ENCODE measurements at regions not wholly inside any gene's neighbourhood (a gene's known extent, or its start where the extent isn't known, plus 50 kb on each side); places are given as distances from the start of the nearest gene placed in this dataset.

DNA sequence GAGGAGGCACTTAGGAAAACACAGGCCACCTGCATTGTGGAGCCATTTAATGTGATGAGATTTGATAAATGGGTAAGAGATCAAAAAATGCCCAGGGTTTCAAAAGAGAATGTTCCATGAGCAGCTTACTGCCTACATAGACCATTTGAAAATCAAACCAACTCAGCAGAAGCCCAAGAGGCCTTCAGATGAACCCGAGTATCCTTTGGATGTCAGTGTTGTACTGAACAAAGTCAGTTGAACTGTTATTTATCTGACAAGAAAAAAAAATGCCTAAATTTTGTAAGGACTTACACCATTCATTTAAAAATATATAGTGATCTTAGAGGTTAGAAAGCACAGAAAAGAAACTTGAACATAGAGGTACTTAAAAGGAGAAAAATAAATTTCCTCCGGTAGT is 381.7 kb downstream of the ZFHX3 start:
- no peak overlapping the region for H3K4me3 ChIP-seq
- DNase-seq, result no peak
- TF ChIP-seq, protein P1, sequence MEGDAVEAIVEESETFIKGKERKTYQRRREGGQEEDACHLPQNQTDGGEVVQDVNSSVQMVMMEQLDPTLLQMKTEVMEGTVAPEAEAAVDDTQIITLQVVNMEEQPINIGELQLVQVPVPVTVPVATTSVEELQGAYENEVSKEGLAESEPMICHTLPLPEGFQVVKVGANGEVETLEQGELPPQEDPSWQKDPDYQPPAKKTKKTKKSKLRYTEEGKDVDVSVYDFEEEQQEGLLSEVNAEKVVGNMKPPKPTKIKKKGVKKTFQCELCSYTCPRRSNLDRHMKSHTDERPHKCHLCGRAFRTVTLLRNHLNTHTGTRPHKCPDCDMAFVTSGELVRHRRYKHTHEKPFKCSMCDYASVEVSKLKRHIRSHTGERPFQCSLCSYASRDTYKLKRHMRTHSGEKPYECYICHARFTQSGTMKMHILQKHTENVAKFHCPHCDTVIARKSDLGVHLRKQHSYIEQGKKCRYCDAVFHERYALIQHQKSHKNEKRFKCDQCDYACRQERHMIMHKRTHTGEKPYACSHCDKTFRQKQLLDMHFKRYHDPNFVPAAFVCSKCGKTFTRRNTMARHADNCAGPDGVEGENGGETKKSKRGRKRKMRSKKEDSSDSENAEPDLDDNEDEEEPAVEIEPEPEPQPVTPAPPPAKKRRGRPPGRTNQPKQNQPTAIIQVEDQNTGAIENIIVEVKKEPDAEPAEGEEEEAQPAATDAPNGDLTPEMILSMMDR (IDR thresholded peaks at IDR 0.05; ENCODE audit: borderline replicate concordance), result no peak
- peaks cover 1% of the 10 kb centered on the region for H3K9me3 ChIP-seq (replicated peaks)
- H3K4me1 ChIP-seq, result peaks cover 20% of the 10 kb centered on the region
- H3K27me3 ChIP-seq (ENCODE audit: low read depth), result no peaks in the 10 kb centered on the region
- H3K36me3 ChIP-seq, result no peaks in the 10 kb centered on the region
- H3K27ac ChIP-seq (replicated peaks), result no peak overlapping the region
- intact Hi-C loops (cut with micrococcal nuclease), result no loop called here

GRCh38 chr16:72665701-72666100 is 382.2 kb downstream of the ZFHX3 start:
- no peaks in the 10 kb centered on the region for H3K27me3 ChIP-seq (ENCODE audit: low read depth)
- peaks cover 20% of the 10 kb centered on the region for H3K4me1 ChIP-seq
- no peaks in the 10 kb centered on the region for H3K36me3 ChIP-seq
- TF ChIP-seq, protein P1 (IDR thresholded peaks at IDR 0.05; ENCODE audit: borderline replicate concordance), result no peak
- H3K9me3 ChIP-seq (replicated peaks), result no peaks in the 10 kb centered on the region
- H3K27ac ChIP-seq (replicated peaks), result no peak overlapping the region
- peak overlapping the region; percentile 82 for H3K4me3 ChIP-seq
- intact Hi-C loops (cut with micrococcal nuclease), result no loop called here
- no peak for DNase-seq

DNA sequence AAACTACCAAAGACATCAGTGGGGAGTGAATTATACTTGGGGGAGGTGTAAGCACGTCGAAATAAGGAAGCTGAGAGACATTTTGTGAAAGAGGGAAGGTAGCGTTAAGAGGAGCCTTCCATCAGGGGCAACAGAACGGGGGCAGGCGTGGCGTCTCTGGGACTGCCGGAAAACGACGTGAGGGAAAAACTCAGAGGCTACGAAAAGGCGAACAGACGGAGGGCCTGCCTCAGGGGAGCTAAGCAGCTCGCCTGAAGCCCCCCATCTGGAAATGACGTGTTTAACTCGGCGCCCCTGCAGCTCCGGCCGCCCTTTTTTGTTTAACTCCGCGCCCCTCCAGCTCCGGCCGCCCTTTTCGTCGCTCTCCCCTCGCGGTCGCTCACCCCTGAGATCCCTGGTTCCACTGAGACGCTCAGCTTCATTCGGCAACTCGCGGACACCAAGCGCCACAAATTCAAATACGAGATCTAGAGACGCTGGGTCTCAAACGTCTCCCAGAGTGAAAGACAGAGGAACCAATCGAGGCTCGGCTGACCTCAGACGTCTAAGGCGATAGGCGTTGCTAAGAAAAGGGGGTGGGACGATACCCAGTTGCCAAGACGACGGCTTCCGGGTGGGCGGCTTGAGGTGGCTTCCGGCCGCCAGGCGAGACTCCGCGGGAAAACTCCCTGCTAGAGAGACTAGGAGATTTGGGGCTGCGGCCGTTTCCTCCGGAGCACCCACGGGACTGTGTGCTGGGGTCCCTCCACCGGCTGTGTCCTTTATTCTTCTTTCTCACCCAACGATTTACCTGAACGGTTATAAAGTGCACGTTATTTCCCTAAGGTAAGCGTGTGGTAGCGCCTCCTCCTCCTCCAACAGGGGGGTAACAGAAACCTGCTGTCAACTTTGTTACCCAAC is 383.2 kb downstream of the ZFHX3 start:
- H3K9me3 ChIP-seq (replicated peaks), result no peaks in the 10 kb centered on the region
- peak overlapping the region; percentile 82 for H3K4me3 ChIP-seq
- intact Hi-C loops (cut with micrococcal nuclease), result no loop called here
- H3K4me1 ChIP-seq, result peaks cover 20% of the 10 kb centered on the region
- peak; percentile 94 for DNase-seq
- TF ChIP-seq, protein P1 (IDR thresholded peaks at IDR 0.05; ENCODE audit: borderline replicate concordance), result no peak
- no peaks in the 10 kb centered on the region for H3K36me3 ChIP-seq
- no peaks in the 10 kb centered on the region for H3K27me3 ChIP-seq (ENCODE audit: low read depth)
- H3K27ac ChIP-seq (replicated peaks), result no peak overlapping the region

- Histone ChIP-seq H3K27ac (replicated peaks) (no peak overlapping the region), H3K27me3 (ENCODE audit: low read depth) (no peaks in the 10 kb centered on the region), H3K4me3 (peak overlapping the region; percentile 82), H3K9me3 (replicated peaks) (no peaks in the 10 kb centered on the region), H3K36me3 (no peaks in the 10 kb centered on the region), H3K4me1 (peaks cover 20% of the 10 kb centered on the region)
- intact Hi-C loops (cut with micrococcal nuclease), result no loop called here
- DNase-seq, result no peak
- TF ChIP-seq, protein P1 (IDR thresholded peaks at IDR 0.05; ENCODE audit: borderline replicate concordance), result no peak
These were observed 383.8 kb downstream of the ZFHX3 start for GRCh38 chr16:72664056-72664508.

GRCh38 chr16:72658888-72659717 is 388.8 kb downstream of the ZFHX3 start:
- no peak for DNase-seq
- H3K4me1 ChIP-seq, result peaks cover 6% of the 10 kb centered on the region
- H3K27me3 ChIP-seq (ENCODE audit: low read depth), result no peaks in the 10 kb centered on the region
- no peak overlapping the region for H3K27ac ChIP-seq (replicated peaks)
- intact Hi-C loops (cut with micrococcal nuclease), result no loop called here
- no peaks in the 10 kb centered on the region for H3K36me3 ChIP-seq
- H3K9me3 ChIP-seq (replicated peaks), result no peaks in the 10 kb centered on the region
- no peak overlapping the region for H3K4me3 ChIP-seq
- TF ChIP-seq, protein P1 (IDR thresholded peaks at IDR 0.05; ENCODE audit: borderline replicate concordance), result no peak

Data from left ventricle myocardium inferior (tissue), 1 donor.